ENCODE measurements at regions not wholly inside any gene's neighbourhood (a gene's known extent, or its start where the extent isn't known, plus 50 kb on each side); places are given as distances from the start of the nearest gene placed in this dataset.

DNA sequence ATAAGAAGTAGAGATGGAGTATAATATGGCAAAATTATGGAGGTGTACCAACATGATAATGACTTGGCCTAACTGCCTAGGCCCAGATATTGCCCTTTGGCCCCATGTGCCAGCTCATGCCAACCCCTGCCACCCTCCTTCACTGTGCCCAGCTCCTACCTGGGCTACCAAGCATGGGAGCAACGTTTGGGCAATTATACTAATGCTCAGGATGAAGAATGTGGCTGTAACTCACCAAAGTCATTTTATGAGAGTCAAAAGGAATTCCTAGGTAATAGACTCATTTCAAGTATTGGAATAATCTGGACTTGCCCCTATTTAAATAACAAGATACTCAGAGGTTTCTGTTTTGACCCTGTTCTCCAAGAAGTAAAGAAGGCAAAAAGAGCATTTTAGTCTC lies 240.2 kb upstream of the IL12A start:
- DNase-seq = no peak
- Histone ChIP-seq H3K9ac (ENCODE audit: extremely low read depth, low read length, poor library complexity, severe bottlenecking) (no peak overlapping the region), H3K36me3 (ENCODE audit: control insufficient read depth, insufficient read depth, low read length) (no peaks in the 10 kb centered on the region), H3K9me3 (ENCODE audit: control insufficient read depth, low read length) (no peaks in the 10 kb centered on the region), H3K27me3 (ENCODE audit: control insufficient read depth, insufficient read depth, low read length, poor library complexity, severe bottlenecking) (no peaks in the 10 kb centered on the region), H3K4me3 (ENCODE audit: low read length) (no peak overlapping the region), H3K4me1 (ENCODE audit: control insufficient read depth, insufficient read depth, low read length) (no peaks in the 10 kb centered on the region), H3K27ac (ENCODE audit: low read depth, low read length) (no peak overlapping the region)
- no peaks in the 10 kb centered on the region for H3K36me3 Mint-ChIP-seq (ENCODE audit: low read depth)
- TF ChIP-seq, protein P1, sequence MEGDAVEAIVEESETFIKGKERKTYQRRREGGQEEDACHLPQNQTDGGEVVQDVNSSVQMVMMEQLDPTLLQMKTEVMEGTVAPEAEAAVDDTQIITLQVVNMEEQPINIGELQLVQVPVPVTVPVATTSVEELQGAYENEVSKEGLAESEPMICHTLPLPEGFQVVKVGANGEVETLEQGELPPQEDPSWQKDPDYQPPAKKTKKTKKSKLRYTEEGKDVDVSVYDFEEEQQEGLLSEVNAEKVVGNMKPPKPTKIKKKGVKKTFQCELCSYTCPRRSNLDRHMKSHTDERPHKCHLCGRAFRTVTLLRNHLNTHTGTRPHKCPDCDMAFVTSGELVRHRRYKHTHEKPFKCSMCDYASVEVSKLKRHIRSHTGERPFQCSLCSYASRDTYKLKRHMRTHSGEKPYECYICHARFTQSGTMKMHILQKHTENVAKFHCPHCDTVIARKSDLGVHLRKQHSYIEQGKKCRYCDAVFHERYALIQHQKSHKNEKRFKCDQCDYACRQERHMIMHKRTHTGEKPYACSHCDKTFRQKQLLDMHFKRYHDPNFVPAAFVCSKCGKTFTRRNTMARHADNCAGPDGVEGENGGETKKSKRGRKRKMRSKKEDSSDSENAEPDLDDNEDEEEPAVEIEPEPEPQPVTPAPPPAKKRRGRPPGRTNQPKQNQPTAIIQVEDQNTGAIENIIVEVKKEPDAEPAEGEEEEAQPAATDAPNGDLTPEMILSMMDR (conservative IDR thresholded peaks at IDR 0.05) = no peak
- H3K9me3 Mint-ChIP-seq = no peaks in the 10 kb centered on the region
- no peak overlapping the region for H3K27ac Mint-ChIP-seq
- H3K4me1 Mint-ChIP-seq = no peaks in the 10 kb centered on the region
- WGBS, 2 experiments (ENCODE audit: insufficient coverage in 1 of 2, insufficient read length in 1 of 2) = 88% methylated on average over 1 of the region's 1 CpG; no CpG with 5 or more reads in 1 of the 2 experiments
- no peak overlapping the region for H3K4me3 Mint-ChIP-seq
- no peaks in the 10 kb centered on the region for H3K27me3 Mint-ChIP-seq (ENCODE audit: insufficient read depth)

DNA sequence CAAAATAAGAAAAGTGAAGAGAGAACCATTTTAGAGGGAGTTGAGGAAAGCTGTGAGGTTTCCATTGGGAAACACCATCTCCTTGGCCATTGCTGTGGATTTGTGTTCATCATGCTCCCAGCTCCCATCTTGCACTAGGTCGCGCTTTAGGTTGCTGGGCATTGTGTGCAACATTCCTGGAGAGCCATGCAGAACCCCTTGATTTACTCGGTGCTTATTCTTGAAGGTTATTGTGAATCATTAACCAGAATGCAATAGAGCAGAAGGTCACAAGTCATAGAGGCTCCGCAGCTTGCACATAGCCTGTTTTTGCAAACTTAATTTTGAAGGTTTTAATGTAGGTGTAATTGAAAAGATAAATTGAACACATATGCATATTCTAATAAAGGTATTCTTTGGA lies 239.2 kb upstream of the IL12A start:
- Mint-ChIP-seq H3K36me3 (ENCODE audit: low read depth) (no peaks in the 10 kb centered on the region), H3K4me3 (no peak overlapping the region), H3K27me3 (ENCODE audit: insufficient read depth) (no peaks in the 10 kb centered on the region), H3K9me3 (peaks cover under 1% of the 10 kb centered on the region), H3K4me1 (no peaks in the 10 kb centered on the region), H3K27ac (no peak overlapping the region)
- Histone ChIP-seq H3K9ac (ENCODE audit: extremely low read depth, low read length, poor library complexity, severe bottlenecking) (no peak overlapping the region), H3K27ac (ENCODE audit: low read depth, low read length) (no peak overlapping the region), H3K9me3 (ENCODE audit: control insufficient read depth, low read length) (peaks cover 4% of the 10 kb centered on the region), H3K4me1 (ENCODE audit: control insufficient read depth, insufficient read depth, low read length) (no peaks in the 10 kb centered on the region), H3K36me3 (ENCODE audit: control insufficient read depth, insufficient read depth, low read length) (no peaks in the 10 kb centered on the region), H3K27me3 (ENCODE audit: control insufficient read depth, insufficient read depth, low read length, poor library complexity, severe bottlenecking) (no peaks in the 10 kb centered on the region), H3K4me3 (ENCODE audit: low read length) (no peak overlapping the region)
- WGBS, 2 experiments (ENCODE audit: insufficient coverage in 1 of 2, insufficient read length in 1 of 2) = 80 to 97% methylated on average over 3 to 4 of the region's 4 CpGs
- no peak for DNase-seq
- TF ChIP-seq, protein P1 (conservative IDR thresholded peaks at IDR 0.05) = no peak

DNA sequence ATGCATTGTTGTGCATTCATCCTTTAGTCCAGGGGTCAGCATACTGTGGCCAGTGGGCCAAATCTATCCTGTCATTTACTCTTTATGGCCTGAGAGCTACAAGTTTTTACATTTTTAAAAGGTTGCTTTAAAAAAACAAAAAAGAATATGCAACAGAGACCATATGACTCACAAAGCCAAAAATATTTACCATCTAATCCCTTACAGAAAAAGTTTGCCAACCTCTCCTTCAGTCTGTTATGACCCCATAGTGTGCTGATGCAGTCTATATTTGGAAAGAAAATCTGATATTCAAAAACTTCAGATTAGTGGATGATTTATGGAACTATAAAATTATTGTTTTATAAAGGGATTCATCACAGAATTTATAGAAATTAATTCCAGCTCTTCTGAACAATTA lies 237.5 kb upstream of the IL12A start:
- H3K27me3 Mint-ChIP-seq (ENCODE audit: insufficient read depth) = no peaks in the 10 kb centered on the region
- no peak for DNase-seq
- Histone ChIP-seq H3K9me3 (ENCODE audit: control insufficient read depth, low read length) (peaks cover 14% of the 10 kb centered on the region), H3K4me3 (ENCODE audit: low read length) (no peak overlapping the region), H3K27ac (ENCODE audit: low read depth, low read length) (no peak overlapping the region), H3K4me1 (ENCODE audit: control insufficient read depth, insufficient read depth, low read length) (no peaks in the 10 kb centered on the region), H3K27me3 (ENCODE audit: control insufficient read depth, insufficient read depth, low read length, poor library complexity, severe bottlenecking) (no peaks in the 10 kb centered on the region), H3K9ac (ENCODE audit: extremely low read depth, low read length, poor library complexity, severe bottlenecking) (no peak overlapping the region), H3K36me3 (ENCODE audit: control insufficient read depth, insufficient read depth, low read length) (no peaks in the 10 kb centered on the region)
- H3K4me1 Mint-ChIP-seq = no peaks in the 10 kb centered on the region
- no peaks in the 10 kb centered on the region for H3K36me3 Mint-ChIP-seq (ENCODE audit: low read depth)
- peaks cover 18% of the 10 kb centered on the region for H3K9me3 Mint-ChIP-seq
- no peak overlapping the region for H3K4me3 Mint-ChIP-seq
- TF ChIP-seq, protein P1 (conservative IDR thresholded peaks at IDR 0.05) = no peak
- no peak overlapping the region for H3K27ac Mint-ChIP-seq

Measured in endodermal cell (in vitro differentiated cells).